Neuronal stem cell (in vitro differentiated cells): ENCODE measurements at regions not wholly inside any gene's neighbourhood (a gene's known extent, or its start where the extent isn't known, plus 50 kb on each side); places are given as distances from the start of the nearest gene placed in this dataset.

Experiments used
- DNase-seq: peaks from one replicate; pipeline ENCODE4 v3.0.0-alpha.2; 2013; ENCODE audit warnings: low spot score
- H2AFZ ChIP-seq: one replicate; pipeline ENCODE4 v1.6.1; 2013; ENCODE audit warnings: mild to moderate bottlenecking, low read length, inconsistent platforms
- H2AK5ac ChIP-seq: 2 replicates; pipeline ENCODE4 v1.6.1; 2013; ENCODE audit warnings: low read depth, mild to moderate bottlenecking, inconsistent platforms, low read length, moderate library complexity, mixed read lengths
- H2BK120ac ChIP-seq: 2 replicates; pipeline ENCODE4 v1.6.1; 2013; ENCODE audit warnings: low read depth, mild to moderate bottlenecking, inconsistent platforms, low read length, moderate library complexity, mixed read lengths
- H2BK12ac ChIP-seq: one replicate; pipeline ENCODE4 v1.6.1; 2013; ENCODE audit warnings: low read length, inconsistent platforms
- H2BK15ac ChIP-seq: 2 replicates; pipeline ENCODE4 v1.6.1; 2013; ENCODE audit warnings: mild to moderate bottlenecking, low read length, inconsistent platforms, mixed read lengths
- H2BK5ac ChIP-seq: one replicate; pipeline ENCODE4 v1.6.1; 2013; ENCODE audit warnings: inconsistent platforms, mild to moderate bottlenecking, low read length, moderate library complexity
- H3K14ac ChIP-seq: one replicate; pipeline ENCODE4 v1.6.1; 2013; ENCODE audit warnings: low read length, inconsistent platforms
- H3K18ac ChIP-seq: 2 replicates; pipeline ENCODE4 v1.6.1; 2013; ENCODE audit warnings: low read length, inconsistent platforms
- H3K23ac ChIP-seq: 2 replicates; pipeline ENCODE4 v1.6.1; 2013; ENCODE audit warnings: low read depth, mild to moderate bottlenecking, mixed read lengths, low read length, inconsistent platforms; ENCODE audit not compliant: poor library complexity
- H3K27ac ChIP-seq: replicated peaks from 3 replicates; pipeline ENCODE4 v1.5.1; 2013; ENCODE audit warnings: low read length, inconsistent platforms
- H3K27me3 ChIP-seq, 3 experiments: 2 replicates each; pipeline ENCODE4 v1.6.1; 2013; ENCODE audit warnings: low read length in 3 of 3, mild to moderate bottlenecking in 2 of 3, inconsistent platforms in 1 of 3, low read depth in 1 of 3, mixed read lengths in 1 of 3, moderate library complexity in 1 of 3; ENCODE audit not compliant: control insufficient read depth in 3 of 3, insufficient read depth in 3 of 3
- H3K36me3 ChIP-seq, 2 donors: replicated peaks in 1 of 2; 2 replicates each; pipeline ENCODE4 v1.6.1; 2013; ENCODE audit warnings: low read length in 2 of 2; ENCODE audit not compliant: control insufficient read depth in 2 of 2, insufficient read depth in 2 of 2
- H3K4ac ChIP-seq: 2 replicates; pipeline ENCODE4 v1.6.1; 2013; ENCODE audit warnings: inconsistent platforms, mild to moderate bottlenecking, low read length, moderate library complexity
- H3K4me1 ChIP-seq, 2 donors: 1 replicate in 1 of 2; 2 replicates in 1 of 2; pipeline ENCODE4 v1.6.1; 2013; ENCODE audit warnings: low read length in 2 of 2, low read depth in 1 of 2; ENCODE audit not compliant: control insufficient read depth in 2 of 2, insufficient read depth in 1 of 2
- H3K4me2 ChIP-seq: one replicate; pipeline ENCODE4 v1.6.1; 2013; ENCODE audit warnings: mild to moderate bottlenecking, low read length, inconsistent platforms; ENCODE audit not compliant: insufficient read depth, poor library complexity, severe bottlenecking
- H3K4me3 ChIP-seq, 2 donors: 2 replicates each; pipeline ENCODE4 v1.5.1; 2013; ENCODE audit warnings: low read length in 2 of 2, mild to moderate bottlenecking in 2 of 2, inconsistent platforms in 1 of 2, moderate library complexity in 1 of 2
- H3K79me1 ChIP-seq: one replicate; pipeline ENCODE4 v1.6.1; 2013; ENCODE audit warnings: low read depth, mild to moderate bottlenecking, inconsistent platforms, low read length, moderate library complexity
- H3K9ac ChIP-seq: one replicate; pipeline ENCODE4 v1.6.1; 2013; ENCODE audit warnings: mild to moderate bottlenecking, low read depth, low read length, inconsistent platforms; ENCODE audit not compliant: poor library complexity
- H3K9me3 ChIP-seq, 2 donors: replicated peaks in 1 of 2; 2 replicates each; pipeline versions ENCODE3 to v1.6.1; 2013; ENCODE audit warnings: low read length in 2 of 2, mild to moderate bottlenecking in 2 of 2, inconsistent platforms in 1 of 2, low read depth in 1 of 2, mixed read lengths in 1 of 2, moderate library complexity in 1 of 2; ENCODE audit not compliant: control insufficient read depth in 2 of 2, insufficient read depth in 1 of 2
- H4K8ac ChIP-seq: one replicate; pipeline ENCODE4 v1.6.1; 2013; ENCODE audit warnings: low read depth, mild to moderate bottlenecking, inconsistent platforms, low read length, moderate library complexity
- H4K91ac ChIP-seq: one replicate; pipeline ENCODE4 v1.6.1; 2013; ENCODE audit warnings: low read length, low read depth, mild to moderate bottlenecking, inconsistent platforms; ENCODE audit not compliant: poor library complexity
- WGBS, 2 donors: extraction: QIAGEN DNeasy Blood & Tissue Kit; methylation state at CpG; one replicate each; pipeline ENCODE4 v1.1.7; 2013; ENCODE audit warnings: missing lambda C conversion rate in 2 of 2, mixed read lengths in 1 of 2; ENCODE audit not compliant: insufficient read length in 2 of 2, insufficient replicate concordance in 1 of 2; ENCODE audit errors: extremely low coverage in 2 of 2; 5-methylcytosine and 5-hydroxymethylcytosine counted together

DNA sequence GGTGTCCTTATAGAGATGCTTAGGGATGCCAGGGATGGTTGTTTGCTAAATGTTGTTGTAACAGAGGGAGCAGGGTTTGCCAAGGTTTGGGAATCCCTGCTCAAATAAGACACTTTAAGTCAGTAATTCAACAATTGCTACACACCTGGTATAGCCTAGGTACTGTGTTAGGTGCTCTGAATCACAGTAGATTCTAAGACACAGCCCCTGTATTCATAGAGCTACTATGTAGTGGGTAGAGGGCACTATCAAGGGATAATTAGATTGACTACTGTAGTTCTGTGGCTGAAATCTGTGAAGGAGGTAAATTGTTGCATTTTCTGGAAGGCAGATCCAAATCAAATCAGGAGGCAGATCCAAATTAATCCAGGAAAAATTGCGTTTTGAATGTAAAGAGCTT lies 149.2 kb downstream of the C12orf75 start:
- Histone ChIP-seq H2BK120ac (no peak overlapping the region), H3K23ac (no peak overlapping the region), H2BK5ac (no peak overlapping the region), H2AFZ (no peak overlapping the region), H3K9ac (no peak overlapping the region), H2AK5ac (no peak overlapping the region), H3K9me3 (peaks cover 0 to 1% of the 10 kb centered on the region in 2 donors), H3K27ac (no peak overlapping the region), H3K27me3 (no peaks in the 10 kb centered on the region), H3K4ac (no peak overlapping the region), H3K18ac (no peak overlapping the region), H3K14ac (no peak overlapping the region), H2BK15ac (no peak overlapping the region), H4K8ac (no peak overlapping the region), H3K4me2 (no peak overlapping the region), H4K91ac (no peak overlapping the region), H3K4me1 (peaks cover 7 to 17% of the 10 kb centered on the region in 2 donors), H2BK12ac (no peak overlapping the region), H3K79me1 (no peaks in the 10 kb centered on the region), H3K36me3 (no peaks in the 10 kb centered on the region), H3K4me3 (no peak overlapping the region)
- no CpG with 5 or more reads among the region's 1 CpG for WGBS, 2 donors
- DNase-seq = no peak

DNA sequence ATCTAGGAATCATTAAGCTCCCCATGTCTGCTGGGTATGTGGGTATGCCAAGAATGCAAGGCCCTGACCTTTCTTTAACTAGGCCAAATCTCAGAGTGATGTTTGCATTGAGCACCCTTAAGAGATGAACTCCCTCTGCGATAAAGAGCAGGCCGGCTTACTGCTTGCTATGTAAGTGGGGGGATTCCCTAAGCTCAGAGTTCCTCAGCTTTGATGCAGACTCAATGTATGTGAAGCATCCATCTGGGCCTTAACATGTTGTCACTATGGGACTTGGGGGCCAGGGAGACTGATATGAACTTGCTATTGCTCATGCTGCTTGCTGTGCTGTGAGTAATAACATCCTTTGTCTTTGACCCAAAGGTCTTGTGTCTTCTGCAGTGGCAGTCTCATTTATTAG lies 149.7 kb downstream of the C12orf75 start:
- Histone ChIP-seq H3K36me3 (no peaks in the 10 kb centered on the region), H3K4ac (no peak overlapping the region), H3K79me1 (no peaks in the 10 kb centered on the region), H2BK15ac (no peak overlapping the region), H3K18ac (no peak overlapping the region), H4K8ac (no peak overlapping the region), H3K27ac (peak overlapping the region; percentile 46), H3K14ac (no peak overlapping the region), H2AFZ (peak overlapping the region; percentile 12), H3K4me3 (no peak overlapping the region), H3K4me1 (peaks cover 7 to 18% of the 10 kb centered on the region in 2 donors), H3K9me3 (peaks cover 0 to 1% of the 10 kb centered on the region in 2 donors), H3K9ac (no peak overlapping the region), H2BK5ac (no peak overlapping the region), H4K91ac (no peak overlapping the region), H3K27me3 (no peaks in the 10 kb centered on the region), H2AK5ac (no peak overlapping the region), H2BK120ac (no peak overlapping the region), H2BK12ac (no peak overlapping the region), H3K23ac (no peak overlapping the region), H3K4me2 (no peak overlapping the region)
- no peak for DNase-seq
- no CpG with 5 or more reads among the region's 2 CpGs for WGBS, 2 donors

DNA sequence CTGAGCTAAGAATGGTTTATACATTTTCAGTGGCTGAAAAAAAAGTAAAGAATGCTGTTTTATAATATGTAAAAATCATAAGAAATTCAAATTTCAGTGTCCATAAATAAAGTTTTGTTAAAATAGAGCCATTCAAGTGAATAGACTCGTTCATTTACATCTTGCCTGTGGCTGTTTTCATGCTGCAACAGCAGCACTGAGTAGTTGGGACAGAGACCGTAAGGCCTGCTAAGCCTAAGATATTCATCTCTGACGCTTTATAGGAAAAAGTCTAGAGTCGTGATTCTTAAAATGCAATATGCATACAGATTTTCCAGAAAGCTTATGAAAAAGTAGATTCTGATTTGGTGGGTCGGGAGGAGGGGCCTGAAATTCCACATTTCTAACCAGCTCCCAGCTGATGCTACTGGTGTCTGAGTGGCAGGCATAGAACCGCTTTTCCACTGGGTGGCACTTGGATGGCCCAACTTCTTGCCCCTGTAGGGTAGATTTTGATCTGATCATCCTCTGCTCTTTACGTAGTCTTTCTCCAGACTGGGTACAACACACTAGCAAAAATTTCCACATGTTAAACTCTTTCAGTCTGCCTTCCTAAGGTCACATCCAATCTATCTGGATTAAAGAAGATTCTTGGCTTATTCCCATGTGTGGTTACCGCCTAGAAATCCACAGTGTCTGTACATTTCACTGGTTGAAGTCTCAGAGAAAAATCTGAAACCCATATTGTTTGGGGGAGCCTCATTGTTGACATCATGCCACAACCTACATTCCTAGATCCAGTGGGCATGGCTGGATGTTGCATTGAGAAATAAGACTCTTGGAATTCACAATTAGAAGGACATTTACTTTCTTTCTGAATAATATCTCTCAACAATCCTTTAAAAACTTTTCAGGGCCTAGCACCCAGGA lies 151.2 kb downstream of the C12orf75 start:
- Histone ChIP-seq H3K36me3 (no peaks in the 10 kb centered on the region), H3K79me1 (no peaks in the 10 kb centered on the region), H2BK120ac (no peak overlapping the region), H3K18ac (peak overlapping the region; percentile 49), H2BK5ac (no peak overlapping the region), H3K9ac (no peak overlapping the region), H3K14ac (no peak overlapping the region), H3K27ac (no peak overlapping the region), H3K4me2 (no peak overlapping the region), H3K4ac (no peak overlapping the region), H2BK12ac (no peak overlapping the region), H3K4me1 (peaks cover 7 to 21% of the 10 kb centered on the region in 2 donors), H2BK15ac (no peak overlapping the region), H3K23ac (no peak overlapping the region), H3K27me3 (no peaks in the 10 kb centered on the region), H2AFZ (no peak overlapping the region), H3K9me3 (peaks cover 0 to 1% of the 10 kb centered on the region in 2 donors), H4K91ac (no peak overlapping the region), H3K4me3 (no peak overlapping the region), H2AK5ac (no peak overlapping the region), H4K8ac (no peak overlapping the region)
- no peak for DNase-seq
- no CpG with 5 or more reads among the region's 8 CpGs for WGBS, 2 donors

DNA sequence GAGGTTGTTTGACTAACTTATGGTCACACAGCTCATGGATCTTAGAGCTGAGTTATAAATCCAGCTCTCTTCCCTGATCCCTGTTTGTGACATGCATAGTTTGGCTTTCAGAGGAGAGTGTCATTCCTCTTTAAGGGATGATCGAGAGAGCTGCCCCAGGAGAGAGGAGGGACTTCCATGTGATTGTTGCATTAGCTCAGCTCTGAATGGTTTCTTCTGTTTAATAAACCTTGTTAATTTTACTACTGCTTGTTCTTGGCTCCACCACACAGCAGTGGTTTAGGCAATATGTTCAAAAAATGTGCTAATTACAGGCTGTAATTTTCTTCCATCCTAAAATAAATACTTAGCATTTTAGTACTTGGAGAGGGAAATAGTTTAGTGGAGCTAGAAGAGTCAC lies 152.5 kb downstream of the C12orf75 start:
- no CpG with 5 or more reads among the region's 1 CpG for WGBS, 2 donors
- Histone ChIP-seq H3K36me3 (no peaks in the 10 kb centered on the region), H2BK15ac (no peak overlapping the region), H2BK120ac (no peak overlapping the region), H2AK5ac (no peak overlapping the region), H3K14ac (no peak overlapping the region), H3K4me1 (peaks cover 7 to 19% of the 10 kb centered on the region in 2 donors), H2BK5ac (no peak overlapping the region), H3K4ac (no peak overlapping the region), H2AFZ (no peak overlapping the region), H3K27ac (no peak overlapping the region), H4K8ac (no peak overlapping the region), H3K27me3 (no peaks in the 10 kb centered on the region), H3K18ac (no peak overlapping the region), H3K4me3 (no peak overlapping the region), H3K9me3 (peaks cover 0 to 1% of the 10 kb centered on the region in 2 donors), H3K79me1 (no peaks in the 10 kb centered on the region), H3K4me2 (no peak overlapping the region), H3K23ac (no peak overlapping the region), H2BK12ac (no peak overlapping the region), H3K9ac (no peak overlapping the region), H4K91ac (no peak overlapping the region)
- DNase-seq = no peak
